Breast epithelium (tissue), 3 donors: ENCODE measurements at regions not wholly inside any gene's neighbourhood (a gene's known extent, or its start where the extent isn't known, plus 50 kb on each side); places are given as distances from the start of the nearest gene placed in this dataset.

Experiments
- POLR2A ChIP-seq: fragments of 450-650 bp; IDR thresholded peaks from one replicate; pipeline ENCODE4 v1.6.1; 2016; ENCODE audit warnings: antibody characterized with exemption, mild to moderate bottlenecking, moderate library complexity
- POLR2AphosphoS5 ChIP-seq, 3 donors: sonication (generic); formaldehyde crosslinking; IDR thresholded peaks; one replicate each; pipeline ENCODE4 v1.6.1; 2017; ENCODE audit warnings: antibody characterized with exemption in 3 of 3
- TF ChIP-seq, protein P1 (sequence below), 3 donors: fragments of 450-650 bp; IDR thresholded peaks; one replicate each; pipeline ENCODE4 v1.5.1; 2016 to 2017; ENCODE audit warnings: antibody characterized with exemption in 3 of 3, mild to moderate bottlenecking in 3 of 3, moderate library complexity in 3 of 3

DNA sequence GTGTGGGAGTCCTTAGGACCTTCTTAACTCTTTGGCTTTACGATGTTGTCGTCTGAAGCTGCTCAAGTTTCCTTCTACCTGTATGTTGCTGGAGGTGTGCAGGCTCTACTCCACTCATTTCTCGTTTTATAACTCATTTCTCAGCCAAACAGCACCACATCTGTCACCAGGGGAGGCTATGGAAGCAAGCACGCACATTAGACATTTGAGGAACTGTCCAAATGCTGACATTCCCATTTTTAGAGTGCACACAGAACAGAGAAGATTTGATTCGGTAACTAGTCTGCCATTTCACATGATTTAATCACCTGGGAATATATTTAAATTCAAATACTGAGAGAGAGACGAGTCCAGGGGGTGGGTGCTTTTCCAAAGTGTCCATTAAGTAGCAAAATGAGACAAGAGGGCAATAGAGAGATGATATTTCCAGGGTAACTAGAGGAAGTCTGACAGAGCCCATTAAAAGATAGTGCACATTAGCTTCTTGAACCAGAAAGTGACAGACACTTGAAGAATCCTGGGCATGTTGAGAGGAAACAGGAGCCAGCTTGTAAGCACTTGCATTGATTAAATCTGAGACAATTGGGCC is 793.3 kb downstream of the TDRD15 start:
- TF ChIP-seq, protein P1, sequence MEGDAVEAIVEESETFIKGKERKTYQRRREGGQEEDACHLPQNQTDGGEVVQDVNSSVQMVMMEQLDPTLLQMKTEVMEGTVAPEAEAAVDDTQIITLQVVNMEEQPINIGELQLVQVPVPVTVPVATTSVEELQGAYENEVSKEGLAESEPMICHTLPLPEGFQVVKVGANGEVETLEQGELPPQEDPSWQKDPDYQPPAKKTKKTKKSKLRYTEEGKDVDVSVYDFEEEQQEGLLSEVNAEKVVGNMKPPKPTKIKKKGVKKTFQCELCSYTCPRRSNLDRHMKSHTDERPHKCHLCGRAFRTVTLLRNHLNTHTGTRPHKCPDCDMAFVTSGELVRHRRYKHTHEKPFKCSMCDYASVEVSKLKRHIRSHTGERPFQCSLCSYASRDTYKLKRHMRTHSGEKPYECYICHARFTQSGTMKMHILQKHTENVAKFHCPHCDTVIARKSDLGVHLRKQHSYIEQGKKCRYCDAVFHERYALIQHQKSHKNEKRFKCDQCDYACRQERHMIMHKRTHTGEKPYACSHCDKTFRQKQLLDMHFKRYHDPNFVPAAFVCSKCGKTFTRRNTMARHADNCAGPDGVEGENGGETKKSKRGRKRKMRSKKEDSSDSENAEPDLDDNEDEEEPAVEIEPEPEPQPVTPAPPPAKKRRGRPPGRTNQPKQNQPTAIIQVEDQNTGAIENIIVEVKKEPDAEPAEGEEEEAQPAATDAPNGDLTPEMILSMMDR (IDR thresholded peaks at IDR 0.05), result no peak
- TF ChIP-seq POLR2A (no peak), POLR2AphosphoS5 (IDR thresholded peaks at IDR 0.05) (no peak)
